ENCODE measurements at regions not wholly inside any gene's neighbourhood (a gene's known extent, or its start where the extent isn't known, plus 50 kb on each side); places are given as distances from the start of the nearest gene placed in this dataset.

DNA sequence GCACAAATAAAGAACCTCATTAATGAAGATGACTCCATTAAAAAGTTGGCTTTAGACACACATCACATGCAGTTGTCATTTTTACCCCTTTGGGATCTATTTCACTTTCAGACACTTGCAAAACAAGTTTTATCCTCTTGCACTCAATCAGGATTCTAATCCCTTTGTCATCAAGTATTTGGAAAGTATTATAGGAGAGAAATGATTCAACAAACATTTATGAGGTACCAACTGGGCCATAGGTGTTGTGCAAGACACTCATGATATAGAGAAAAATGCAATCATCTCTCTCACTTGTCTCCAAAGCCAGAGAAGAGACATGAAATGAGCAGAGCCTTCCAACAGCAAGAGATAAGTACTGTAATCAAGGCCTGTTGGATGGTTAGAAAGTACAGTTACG, 327.7 kb downstream of the RMST start:
- TF ChIP-seq POLR2A (IDR thresholded peaks at IDR 0.05; ENCODE audit: low read length) (no peak), GATA1 (IDR thresholded peaks at IDR 0.05; ENCODE audit: low read depth, low read length) (no peak)

DNA sequence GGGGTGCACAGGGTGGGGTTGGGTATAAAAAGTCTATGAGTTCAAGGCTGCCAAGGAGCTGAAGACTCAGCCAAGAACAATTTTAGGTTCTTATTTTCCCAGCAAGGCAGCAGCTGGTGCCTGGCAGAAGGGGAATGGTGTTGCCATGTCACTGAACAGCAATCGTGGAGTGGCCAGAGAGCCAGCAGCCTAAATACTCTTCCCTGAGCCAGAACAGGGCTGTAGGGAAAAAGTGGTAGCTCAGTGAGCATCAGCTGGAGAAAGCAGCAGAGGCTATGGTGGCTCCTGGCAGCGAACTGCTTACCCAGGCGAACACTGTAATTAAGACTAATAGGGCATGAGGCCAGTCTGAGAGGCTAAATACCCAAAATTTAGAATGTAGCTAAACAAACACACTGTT, 334.9 kb downstream of the RMST start:
- DNase-seq = no peak
- no peak for TF ChIP-seq POLR2A (IDR thresholded peaks at IDR 0.05; ENCODE audit: low read length)
- no peak for TF ChIP-seq GATA1 (IDR thresholded peaks at IDR 0.05; ENCODE audit: low read depth, low read length)

More for the DNA sequence above, 327.7 kb downstream of the RMST start:
- no peak for DNase-seq

DNA sequence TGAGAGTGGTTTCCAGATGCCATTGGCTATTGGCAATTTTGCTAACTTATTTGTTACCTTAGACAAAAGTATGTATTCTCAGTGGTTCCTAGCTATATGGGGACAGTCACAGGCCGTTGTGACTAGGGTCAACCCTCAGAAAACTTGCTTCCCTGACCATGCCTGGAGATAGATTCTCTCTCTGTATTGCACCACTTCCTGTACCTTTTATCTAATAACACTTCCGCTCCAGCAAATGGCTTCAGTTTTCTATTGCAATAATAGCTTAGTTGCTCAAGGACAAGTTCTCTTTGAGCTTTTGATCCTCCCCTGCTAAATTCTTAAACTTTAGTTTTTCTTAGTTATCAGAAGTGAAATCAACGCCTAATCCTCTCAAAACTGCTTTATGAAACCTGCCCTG, 338.0 kb downstream of the RMST start:
- no peak for TF ChIP-seq POLR2A (IDR thresholded peaks at IDR 0.05; ENCODE audit: low read length)
- no peak for TF ChIP-seq GATA1 (IDR thresholded peaks at IDR 0.05; ENCODE audit: low read depth, low read length)
- DNase-seq = no peak

DNA sequence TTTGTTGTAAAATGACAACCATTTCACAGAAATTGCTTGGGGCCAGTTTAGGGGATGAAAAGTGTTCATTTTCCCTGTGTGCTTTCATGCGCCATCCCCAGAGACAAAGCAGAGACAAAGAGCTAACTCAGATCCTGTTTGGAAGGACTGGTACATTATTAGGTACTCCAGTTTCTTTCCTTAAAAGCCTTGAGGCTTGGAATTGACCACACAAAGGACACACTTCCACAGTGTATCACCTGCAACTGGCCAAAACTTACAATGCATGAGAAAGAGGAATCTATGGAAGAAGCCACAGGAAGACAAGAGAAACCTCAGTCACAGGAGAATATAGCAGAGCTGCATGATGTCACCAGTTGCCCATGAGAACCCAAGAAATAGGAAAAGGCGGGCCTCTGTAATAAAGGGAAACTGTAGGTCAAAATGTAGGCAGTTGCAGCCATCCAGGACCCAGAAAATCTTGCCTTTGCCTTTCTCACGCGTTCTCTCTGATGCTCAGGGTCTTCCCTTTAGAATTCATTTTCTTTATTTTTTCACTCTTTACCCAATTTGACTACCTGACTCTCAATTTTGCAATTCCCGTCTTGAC, 339.0 kb downstream of the RMST start:
- no peak for TF ChIP-seq POLR2A (IDR thresholded peaks at IDR 0.05; ENCODE audit: low read length)
- no peak for TF ChIP-seq GATA1 (IDR thresholded peaks at IDR 0.05; ENCODE audit: low read depth, low read length)

DNA sequence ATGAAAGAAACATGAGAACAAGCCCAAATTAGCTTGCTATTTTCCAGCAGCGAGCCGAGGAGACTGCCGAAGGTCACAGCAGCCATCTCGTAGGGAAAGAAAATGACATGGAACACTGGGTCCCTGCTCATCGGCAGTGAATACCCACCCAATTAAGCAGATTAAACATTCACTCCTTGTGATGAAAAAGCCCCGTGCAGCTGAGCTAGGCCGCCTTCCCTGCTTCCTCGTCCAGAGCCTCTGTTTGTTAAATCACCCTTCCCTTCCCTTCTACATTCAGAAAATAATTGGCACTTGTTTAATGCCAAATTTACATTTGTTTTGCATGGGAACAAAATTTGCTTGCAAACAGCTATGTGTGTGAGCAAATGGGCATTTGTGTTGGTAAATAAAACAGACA, 342.5 kb downstream of the RMST start:
- no peak for DNase-seq
- TF ChIP-seq POLR2A (IDR thresholded peaks at IDR 0.05; ENCODE audit: low read length) (no peak), GATA1 (IDR thresholded peaks at IDR 0.05; ENCODE audit: low read depth, low read length) (no peak)

More for the DNA sequence above, 339.0 kb downstream of the RMST start:
- no peak for DNase-seq

DNA sequence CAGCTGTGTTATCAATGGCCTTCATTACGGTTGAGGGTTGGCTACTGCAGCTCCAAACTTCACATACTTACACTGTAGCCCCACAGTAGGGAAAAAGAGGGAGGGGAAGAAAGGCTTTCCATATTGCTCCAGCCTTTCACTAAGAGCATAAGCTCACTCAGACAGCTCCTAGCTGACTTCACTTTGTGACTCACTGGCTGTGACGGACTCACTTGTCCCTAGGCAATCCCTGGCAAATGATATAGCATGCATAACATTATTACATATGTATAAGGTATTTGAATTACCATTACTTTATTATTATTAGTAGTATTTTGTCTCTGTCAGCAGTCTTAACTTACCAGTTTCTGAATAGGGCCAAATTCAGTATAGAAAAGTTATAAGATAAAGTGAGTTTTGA, 350.7 kb downstream of the RMST start:
- no peak for DNase-seq
- no peak for TF ChIP-seq GATA1 (IDR thresholded peaks at IDR 0.05; ENCODE audit: low read depth, low read length)
- no peak for TF ChIP-seq POLR2A (IDR thresholded peaks at IDR 0.05; ENCODE audit: low read length)

DNA sequence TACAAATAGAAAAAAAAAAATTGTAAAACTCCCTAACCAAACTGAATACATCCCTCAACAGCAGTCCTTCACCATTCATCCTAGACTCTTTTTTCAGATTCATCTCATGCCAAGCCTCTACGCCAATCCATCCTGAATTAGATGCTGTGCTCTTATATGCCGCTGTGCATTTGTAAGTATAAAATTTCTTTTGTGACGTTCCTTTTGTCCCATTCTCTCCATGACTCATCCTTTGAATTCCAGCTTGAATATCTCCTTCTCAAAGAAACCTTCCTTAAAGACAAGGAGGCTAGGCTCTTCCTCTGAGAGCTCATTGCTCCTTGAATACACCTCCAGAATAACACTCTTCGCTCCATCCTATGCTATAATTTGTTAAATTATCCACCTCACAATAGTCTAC, 359.2 kb downstream of the RMST start:
- TF ChIP-seq GATA1 (IDR thresholded peaks at IDR 0.05; ENCODE audit: low read depth, low read length) = no peak
- no peak for TF ChIP-seq POLR2A (IDR thresholded peaks at IDR 0.05; ENCODE audit: low read length)
- DNase-seq = no peak

DNA sequence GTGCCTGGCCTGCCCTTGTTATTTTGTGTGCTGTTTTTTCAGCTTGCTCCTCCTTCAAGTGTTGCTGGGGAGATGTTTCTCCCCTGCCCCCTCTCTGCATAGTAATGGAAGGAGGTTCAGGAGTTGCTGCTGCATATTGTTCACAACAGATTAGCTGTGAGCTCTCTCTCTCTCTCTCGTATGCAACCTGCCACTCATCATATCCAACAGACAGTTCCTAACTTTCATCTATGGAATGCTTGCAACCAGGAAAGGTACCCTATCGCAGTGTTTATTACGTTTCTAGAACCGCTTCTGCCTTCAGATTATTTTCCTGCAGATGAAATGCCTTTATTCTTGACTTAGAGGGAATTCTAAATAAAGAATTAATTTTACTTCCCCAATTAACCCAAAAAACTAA, 372.9 kb downstream of the RMST start:
- DNase-seq = no peak
- TF ChIP-seq POLR2A (IDR thresholded peaks at IDR 0.05; ENCODE audit: low read length) = no peak
- TF ChIP-seq GATA1 (IDR thresholded peaks at IDR 0.05; ENCODE audit: low read depth, low read length) = no peak

DNA sequence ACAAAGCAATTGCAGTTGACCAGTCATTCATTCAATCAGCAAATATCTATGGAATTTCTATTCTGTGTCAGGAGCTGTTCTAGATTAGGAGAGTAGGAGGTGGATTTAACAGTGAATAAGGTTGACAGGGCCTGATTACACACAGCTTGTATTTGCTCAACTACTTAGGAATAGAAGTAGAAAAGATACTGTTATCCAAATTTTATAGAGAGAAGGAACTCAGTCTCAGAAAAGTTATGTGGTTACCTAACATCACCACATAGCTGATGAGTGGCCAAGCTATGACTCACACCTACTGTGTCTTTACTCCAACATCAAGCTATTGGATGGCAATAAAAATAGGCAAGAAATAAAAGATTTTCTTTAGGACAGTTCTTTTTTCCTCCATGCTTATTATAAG, 374.8 kb downstream of the RMST start:
- TF ChIP-seq GATA1 (IDR thresholded peaks at IDR 0.05; ENCODE audit: low read depth, low read length) = no peak
- no peak for TF ChIP-seq POLR2A (IDR thresholded peaks at IDR 0.05; ENCODE audit: low read length)
- no peak for DNase-seq

DNA sequence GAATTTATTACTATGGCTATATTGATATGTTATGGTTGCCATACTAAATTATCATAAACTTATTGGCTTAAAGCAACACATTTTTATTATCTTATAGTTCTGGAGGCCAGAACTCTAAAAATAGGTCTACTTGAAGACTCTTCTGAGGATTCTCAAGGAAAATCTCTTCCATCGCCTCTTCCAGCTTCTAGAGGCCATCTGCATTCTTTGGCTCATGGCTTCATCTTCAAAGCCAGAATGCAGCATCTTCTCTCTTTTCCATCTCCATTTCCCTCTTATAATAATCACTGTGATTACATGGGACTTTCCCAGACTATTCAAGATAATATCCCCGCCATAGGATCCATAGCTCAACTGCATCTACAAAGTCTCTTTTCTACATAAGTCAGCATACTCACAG, 385.4 kb downstream of the RMST start:
- no peak for TF ChIP-seq GATA1 (IDR thresholded peaks at IDR 0.05; ENCODE audit: low read depth, low read length)
- no peak for TF ChIP-seq POLR2A (IDR thresholded peaks at IDR 0.05; ENCODE audit: low read length)

DNA sequence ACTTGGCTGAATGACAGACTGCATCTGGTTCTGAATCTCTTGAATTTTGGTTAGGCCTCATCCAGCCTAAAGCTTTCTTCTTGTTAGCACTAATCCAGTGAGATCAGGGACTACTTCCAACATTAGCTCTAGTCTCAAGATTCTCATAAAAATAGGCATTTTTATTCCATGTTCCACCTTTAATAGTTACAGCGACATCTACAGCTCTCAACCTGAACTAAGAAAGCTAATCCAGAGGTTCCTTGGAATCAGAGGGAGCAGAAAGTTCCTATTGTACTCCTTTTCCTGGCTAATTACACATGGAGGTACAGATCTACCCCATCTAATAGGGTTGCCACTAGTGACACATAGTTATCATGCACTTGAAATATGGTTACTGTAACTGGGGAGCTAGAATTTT, 391.9 kb downstream of the RMST start:
- no peak for DNase-seq
- TF ChIP-seq POLR2A (IDR thresholded peaks at IDR 0.05; ENCODE audit: low read length) (no peak), GATA1 (IDR thresholded peaks at IDR 0.05; ENCODE audit: low read depth, low read length) (no peak)

More for the DNA sequence above, 385.4 kb downstream of the RMST start:
- no peak for DNase-seq

DNA sequence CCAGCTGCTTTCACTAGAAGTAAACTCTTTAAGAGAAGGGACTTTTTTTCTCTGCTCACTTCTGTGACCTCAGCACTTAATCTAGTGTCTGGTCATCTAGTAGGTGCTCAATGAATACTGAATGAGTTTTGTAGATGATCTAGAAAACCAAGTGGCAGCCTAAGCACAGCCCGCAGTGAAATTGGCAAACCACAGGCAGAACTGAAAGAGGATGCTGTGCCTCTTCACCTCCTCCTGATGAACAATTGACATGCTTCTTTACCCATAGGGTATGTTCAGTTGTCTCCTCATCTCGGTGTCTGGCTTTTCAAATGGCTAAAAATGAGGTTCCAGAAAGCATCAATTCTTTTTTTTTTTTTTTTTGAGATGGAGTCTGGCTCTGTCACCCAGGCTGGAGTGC, 399.5 kb downstream of the RMST start:
- DNase-seq = no peak
- TF ChIP-seq GATA1 (IDR thresholded peaks at IDR 0.05; ENCODE audit: low read depth, low read length) (no peak), POLR2A (IDR thresholded peaks at IDR 0.05; ENCODE audit: low read length) (no peak)

DNA sequence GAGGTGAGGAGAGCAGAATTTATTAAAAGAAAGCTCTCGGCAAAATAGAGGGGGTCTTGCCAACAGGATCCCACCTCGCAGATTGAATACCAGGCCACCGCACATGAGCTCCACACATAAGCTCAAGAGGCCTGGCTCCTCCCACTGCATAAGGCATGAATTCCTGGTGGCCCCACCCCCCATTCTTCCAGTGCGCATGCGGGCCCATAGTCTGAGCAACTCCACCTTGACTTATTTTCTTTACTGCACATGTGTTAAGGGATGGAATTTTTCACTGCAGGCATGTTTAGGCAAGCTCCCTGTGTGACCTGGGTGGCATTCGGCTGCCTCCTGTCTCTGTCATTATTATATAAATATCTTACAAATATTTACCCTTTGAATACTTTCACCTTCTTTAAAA, 412.5 kb downstream of the RMST start:
- TF ChIP-seq GATA1 (IDR thresholded peaks at IDR 0.05; ENCODE audit: low read depth, low read length) (no peak), POLR2A (IDR thresholded peaks at IDR 0.05; ENCODE audit: low read length) (no peak)
- DNase-seq = no peak

DNA sequence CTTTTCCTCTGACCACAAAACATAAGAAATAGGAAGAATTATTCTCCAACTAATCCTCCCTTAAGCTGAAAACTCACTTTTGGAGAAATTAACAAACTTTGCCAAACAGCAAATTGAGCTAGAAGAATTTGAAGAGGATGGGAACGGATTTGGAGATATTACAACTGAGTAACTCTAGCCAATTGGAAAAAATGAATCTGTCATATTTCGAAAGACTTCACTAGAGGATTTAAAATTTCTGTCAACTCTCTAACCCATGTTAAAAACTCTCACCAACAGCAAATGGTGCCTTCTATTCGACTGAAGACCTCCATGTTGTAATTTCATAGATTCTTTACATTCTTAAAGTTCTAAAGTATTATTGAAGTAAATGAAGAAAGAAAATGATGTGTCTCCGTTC, 414.2 kb downstream of the RMST start:
- TF ChIP-seq POLR2A (IDR thresholded peaks at IDR 0.05; ENCODE audit: low read length) (no peak), GATA1 (IDR thresholded peaks at IDR 0.05; ENCODE audit: low read depth, low read length) (no peak)
- no peak for DNase-seq

DNA sequence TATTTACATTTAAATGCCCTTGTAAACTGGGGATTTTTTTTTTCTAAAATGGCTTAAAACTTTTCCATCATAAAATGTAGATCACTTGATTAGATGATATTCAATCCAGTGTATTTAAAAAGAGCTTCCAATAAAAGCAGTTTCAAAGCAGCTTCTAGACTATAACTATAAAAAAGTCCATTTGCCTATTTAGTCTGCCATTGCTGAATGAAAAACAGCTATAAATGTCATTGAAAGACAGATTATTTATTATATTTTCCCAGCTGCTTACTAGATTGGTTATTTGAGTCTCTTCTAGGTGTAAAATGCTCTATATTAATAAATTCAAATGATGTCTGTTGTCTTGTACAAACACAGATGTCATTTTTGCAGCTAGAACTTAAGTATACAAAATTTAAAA, 414.8 kb downstream of the RMST start:
- no peak for TF ChIP-seq GATA1 (IDR thresholded peaks at IDR 0.05; ENCODE audit: low read depth, low read length)
- TF ChIP-seq POLR2A (IDR thresholded peaks at IDR 0.05; ENCODE audit: low read length) = no peak

More for the DNA sequence above, 414.8 kb downstream of the RMST start:
- DNase-seq = no peak
